PC-9 (cell line): ENCODE measurements at regions not wholly inside any gene's neighbourhood (a gene's known extent, or its start where the extent isn't known, plus 50 kb on each side); places are given as distances from the start of the nearest gene placed in this dataset.
"Not testable (repeated sequence)": the region's sequence is repeated elsewhere in the genome, so short reads cannot be mapped to it uniquely, and the experiment has no call there.

Experiments
- BruUV-seq: library from RNA; stranded (reverse); fragments of 400-500 nt; replicated peaks from 2 replicates; lab custom pipeline; 2021; lab: Mats Ljungman, UMichigan
- CTCF ChIA-PET: fragments of 300-600 bp; sonication (Branson Sonifier 250); formaldehyde crosslinking; loops from one replicate; lab custom pipeline; 2022; ENCODE audit warnings: antibody characterized with exemption; lab: Charles Lee
- POLR2A ChIA-PET: fragments of 300-600 bp; sonication (Branson Sonifier 250); formaldehyde crosslinking; loops from one replicate; lab custom pipeline; 2022; ENCODE audit warnings: antibody characterized with exemption; ENCODE audit not compliant: unreplicated experiment; lab: Charles Lee
- DNase-seq, 2 experiments: peaks; one replicate each; pipeline versions ENCODE4 v3.0.0 to v3.0.0-alpha.2; 2015 to 2022; ENCODE audit warnings: mixed read lengths in 1 of 2
- H2AFZ ChIP-seq: fragments of 200-600 bp; sonication (generic); 2 replicates; pipeline ENCODE4 v1.8.1; 2017; ENCODE audit warnings: antibody characterized with exemption
- H3F3A ChIP-seq: fragments of 200-600 bp; sonication (generic); 2 replicates; pipeline ENCODE4 v1.8.1; 2017; ENCODE audit warnings: antibody characterized with exemption, mild to moderate bottlenecking, low read depth; ENCODE audit not compliant: insufficient read depth
- H3K27ac ChIP-seq: fragments of 200-600 bp; sonication (generic); 2 replicates; pipeline ENCODE4 v1.6.1; 2016; ENCODE audit warnings: mixed run types
- H3K27me3 ChIP-seq: fragments of 200-600 bp; sonication (generic); 2 replicates; pipeline ENCODE4 v1.6.1; 2016; ENCODE audit warnings: low read depth, mixed run types; ENCODE audit not compliant: insufficient read depth
- H3K36me3 ChIP-seq: fragments of 200-600 bp; sonication (generic); 2 replicates; pipeline ENCODE4 v1.6.1; 2016; ENCODE audit warnings: low read depth, mixed run types
- H3K4me1 ChIP-seq: fragments of 200-600 bp; sonication (generic); replicated peaks from 2 replicates; pipeline ENCODE4 v1.6.1; 2016; ENCODE audit warnings: mixed run types; ENCODE audit not compliant: insufficient read depth
- H3K4me2 ChIP-seq: fragments of 200-600 bp; sonication (generic); 2 replicates; pipeline ENCODE4 v1.6.1; 2017; ENCODE audit warnings: mixed run types
- H3K4me3 ChIP-seq: fragments of 200-600 bp; sonication (generic); 2 replicates; pipeline ENCODE4 v1.6.1; 2016; ENCODE audit warnings: mixed run types
- H3K79me2 ChIP-seq: fragments of 200-600 bp; sonication (generic); 2 replicates; pipeline ENCODE4 v1.6.1; 2017; ENCODE audit warnings: low read depth, mixed run types
- H3K9me2 ChIP-seq: fragments of 200-600 bp; sonication (generic); 2 replicates; pipeline ENCODE4 v1.8.1; 2017; ENCODE audit warnings: mild to moderate bottlenecking; ENCODE audit not compliant: insufficient read depth
- H3K9me3 ChIP-seq: fragments of 200-600 bp; sonication (generic); 2 replicates; pipeline ENCODE4 v1.8.1; 2016; ENCODE audit warnings: low read depth; ENCODE audit not compliant: insufficient read depth
- H4K20me1 ChIP-seq: fragments of 200-600 bp; sonication (generic); 2 replicates; pipeline ENCODE4 v1.8.1; 2017; ENCODE audit not compliant: insufficient read depth
- CTCF ChIP-seq: fragments of 200-600 bp; sonication (generic); conservative IDR thresholded peaks from 2 replicates; pipeline ENCODE4 v1.6.1; 2017; ENCODE audit warnings: mixed run types, antibody characterized with exemption, mild to moderate bottlenecking, moderate library complexity
- EZH2 ChIP-seq: fragments of 200-600 bp; sonication (generic); IDR thresholded peaks from 2 replicates; pipeline ENCODE4 v1.8.0; 2017; ENCODE audit warnings: antibody characterized with exemption, low read depth
- intact Hi-C: fragments of 100-400 bp; cut with micrococcal nuclease; formaldehyde crosslinking; loops from one replicate; pipeline ENCODE4 v1.10.0; 2022; ENCODE audit not compliant: unreplicated experiment

GRCh38 chr3:20561166-20561565 lies 375.2 kb upstream of the SGO1 start:
- no peaks in the 10 kb centered on the region for H3K4me1 ChIP-seq
- no peak overlapping the region for H3K27ac ChIP-seq
- no peaks in the 10 kb centered on the region for H3F3A ChIP-seq
- no peak overlapping the region for H3K4me3 ChIP-seq
- H3K9me3 ChIP-seq = no peaks in the 10 kb centered on the region
- no peaks in the 10 kb centered on the region for H3K36me3 ChIP-seq
- no peak overlapping the region for H3K4me2 ChIP-seq
- intact Hi-C loops = no loop called here
- H4K20me1 ChIP-seq = no peaks in the 10 kb centered on the region
- no peaks in the 10 kb centered on the region for H3K9me2 ChIP-seq
- no peaks in the 10 kb centered on the region for H3K27me3 ChIP-seq
- H2AFZ ChIP-seq = no peak overlapping the region
- no peak for DNase-seq
- BruUV-seq = no TSS peak
- no peak for TF ChIP-seq EZH2
- no peak for TF ChIP-seq CTCF
- ChIA-PET POLR2A (no interaction called here), CTCF (interaction anchor here (0.6 kb wide), 1 partner anchor 444 kb away, joined by 3 read pairs; no protein-coding TSS in a partner anchor)
- no peaks in the 10 kb centered on the region for H3K79me2 ChIP-seq

GRCh38 chr3:20560446-20560845 lies 374.4 kb upstream of the SGO1 start:
- H2AFZ ChIP-seq, H3K27ac ChIP-seq, H3K4me3 ChIP-seq, H3K27me3 ChIP-seq, intact Hi-C loops, H3K79me2 ChIP-seq, H3K4me2 ChIP-seq, H3K9me2 ChIP-seq, H3K4me1 ChIP-seq, CTCF ChIA-PET, H4K20me1 ChIP-seq, DNase-seq, H3F3A ChIP-seq, BruUV-seq, H3K36me3 ChIP-seq, H3K9me3 ChIP-seq, POLR2A ChIA-PET: not testable (repeated sequence)

- DNase-seq = no peak
- H3K9me3 ChIP-seq = no peaks in the 10 kb centered on the region
- H3K4me3 ChIP-seq = no peak overlapping the region
- no peak overlapping the region for H3K4me2 ChIP-seq
- no peaks in the 10 kb centered on the region for H3K36me3 ChIP-seq
- ChIA-PET CTCF (interaction anchor here (0.6 kb wide), 1 partner anchor 44 kb away, joined by 7 read pairs; no protein-coding TSS in a partner anchor), POLR2A (no interaction called here)
- H2AFZ ChIP-seq = no peak overlapping the region
- intact Hi-C loops = no loop called here
- no peaks in the 10 kb centered on the region for H3K27me3 ChIP-seq
- no peaks in the 10 kb centered on the region for H3K4me1 ChIP-seq
- H3K79me2 ChIP-seq = no peaks in the 10 kb centered on the region
- H3K9me2 ChIP-seq = no peaks in the 10 kb centered on the region
- H3F3A ChIP-seq = no peaks in the 10 kb centered on the region
- H4K20me1 ChIP-seq = no peaks in the 10 kb centered on the region
- no peak overlapping the region for H3K27ac ChIP-seq
- no peak for TF ChIP-seq CTCF
- BruUV-seq = no TSS peak
Measured at GRCh38 chr3:20558161-20558560, 372.2 kb upstream of the SGO1 start.

- no peak overlapping the region for H3K4me2 ChIP-seq
- no peaks in the 10 kb centered on the region for H3K79me2 ChIP-seq
- H3K4me1 ChIP-seq = no peaks in the 10 kb centered on the region
- H3K9me2 ChIP-seq = no peaks in the 10 kb centered on the region
- ChIA-PET CTCF (no interaction called here), POLR2A (no interaction called here)
- H2AFZ ChIP-seq = no peak overlapping the region
- no peaks in the 10 kb centered on the region for H4K20me1 ChIP-seq
- no TSS peak for BruUV-seq
- no peak for DNase-seq
- no peak overlapping the region for H3K4me3 ChIP-seq
- TF ChIP-seq EZH2 (no peak), CTCF (no peak)
- no peaks in the 10 kb centered on the region for H3F3A ChIP-seq
- no peak overlapping the region for H3K27ac ChIP-seq
- no peaks in the 10 kb centered on the region for H3K27me3 ChIP-seq
- intact Hi-C loops = no loop called here
- H3K9me3 ChIP-seq = no peaks in the 10 kb centered on the region
- H3K36me3 ChIP-seq = no peaks in the 10 kb centered on the region
Measured at GRCh38 chr3:20556661-20557060, 370.7 kb upstream of the SGO1 start.
